PC-3 (cell line): ENCODE measurements at regions not wholly inside any gene's neighbourhood (a gene's known extent, or its start where the extent isn't known, plus 50 kb on each side); places are given as distances from the start of the nearest gene placed in this dataset.

ENCODE experiments used
- ATAC-seq: fragments of 200-7000 bp; cut with Tn5 transposase; 2 replicates; pipeline ENCODE4 v1.9.1; 2020; ENCODE audit warnings: mild to moderate bottlenecking, moderate library complexity
- BruUV-seq: library from RNA; stranded (reverse); fragments of 400-500 nt; replicated peaks from 2 replicates; lab custom pipeline; 2021; lab: Mats Ljungman, UMichigan
- CTCF ChIA-PET: fragments of 300-600 bp; sonication (Branson Sonifier 250); formaldehyde crosslinking; loops from one replicate; lab custom pipeline; 2022; ENCODE audit warnings: antibody characterized with exemption; lab: Charles Lee
- POLR2A ChIA-PET: fragments of 300-600 bp; sonication (Branson Sonifier 250); formaldehyde crosslinking; loops from one replicate; lab custom pipeline; 2022; ENCODE audit warnings: antibody characterized with exemption; ENCODE audit not compliant: unreplicated experiment; lab: Charles Lee
- DNase-seq: peaks from one replicate; pipeline ENCODE4 v3.0.0-alpha.2; 2015
- H2AFZ ChIP-seq: fragments of 300-600 bp; sonication (generic); 2 replicates; pipeline ENCODE4 v1.6.0; 2016; ENCODE audit warnings: antibody characterized with exemption, low read length
- H3F3A ChIP-seq: fragments of 300-600 bp; sonication (generic); one replicate; pipeline ENCODE4 v1.6.0; 2017; ENCODE audit warnings: antibody characterized with exemption, low read length, control low read depth, mild to moderate bottlenecking; ENCODE audit not compliant: unreplicated experiment
- H3K27ac ChIP-seq: fragments of 300-600 bp; sonication (generic); 2 replicates; pipeline ENCODE4 v1.5.1; 2016; ENCODE audit warnings: mild to moderate bottlenecking, low read length
- H3K27me3 ChIP-seq: fragments of 300-600 bp; sonication (generic); 2 replicates; pipeline ENCODE4 v1.6.1; 2016; ENCODE audit warnings: low read length, mixed read lengths
- H3K36me3 ChIP-seq: fragments of 300-600 bp; sonication (generic); 2 replicates; pipeline ENCODE4 v1.6.1; 2016; ENCODE audit warnings: low read depth, mixed run types, low read length, mixed read lengths
- H3K4me1 ChIP-seq: fragments of 300-600 bp; sonication (generic); 2 replicates; pipeline ENCODE4 v1.5.1; 2016; ENCODE audit warnings: low read length; ENCODE audit not compliant: insufficient read depth
- H3K4me2 ChIP-seq: fragments of 300-600 bp; sonication (generic); 2 replicates; pipeline ENCODE4 v1.6.0; 2016; ENCODE audit warnings: low read length
- H3K4me3 ChIP-seq: fragments of 300-600 bp; sonication (generic); 2 replicates; pipeline ENCODE4 v1.5.1; 2016; ENCODE audit warnings: mild to moderate bottlenecking, low read length, mixed read lengths
- H3K79me2 ChIP-seq: fragments of 300-600 bp; sonication (generic); 2 replicates; pipeline ENCODE4 v1.6.1; 2017; ENCODE audit warnings: low read length, mixed read lengths
- H3K9ac ChIP-seq: fragments of 300-600 bp; sonication (generic); 2 replicates; pipeline ENCODE4 v1.6.0; 2016; ENCODE audit warnings: mild to moderate bottlenecking, low read length
- H3K9me2 ChIP-seq: fragments of 300-600 bp; sonication (generic); replicated peaks from 2 replicates; pipeline ENCODE4 v1.6.1; 2016; ENCODE audit warnings: mixed run types, low read length, mixed read lengths
- H3K9me3 ChIP-seq: fragments of 300-600 bp; sonication (generic); 2 replicates; pipeline ENCODE4 v1.6.1; 2016; ENCODE audit warnings: low read length, mixed read lengths
- H4K20me1 ChIP-seq: fragments of 300-600 bp; sonication (generic); 2 replicates; pipeline ENCODE4 v1.6.1; 2016; ENCODE audit warnings: low read length, mixed read lengths
- CTCF ChIP-seq: fragments of 300-600 bp; sonication (generic); conservative IDR thresholded peaks from 2 replicates; pipeline ENCODE4 v1.5.1; 2017; ENCODE audit warnings: antibody characterized with exemption, low read depth, mild to moderate bottlenecking, low read length
- EZH2 ChIP-seq: fragments of 300-600 bp; sonication (generic); IDR thresholded peaks from one replicate; pipeline ENCODE4 v1.6.1; 2017; ENCODE audit warnings: antibody characterized with exemption, mild to moderate bottlenecking, low read length; ENCODE audit not compliant: unreplicated experiment
- EZH2phosphoT487 ChIP-seq: fragments of 300-600 bp; sonication (generic); IDR thresholded peaks from 2 replicates; pipeline ENCODE4 v1.6.1; 2018; ENCODE audit warnings: mild to moderate bottlenecking, antibody characterized with exemption, low read length, borderline replicate concordance
- intact Hi-C: fragments of 100-400 bp; cut with micrococcal nuclease; formaldehyde crosslinking; loops from 2 replicates; pipeline ENCODE4 v1.9.0; 2023

GRCh38 chr21:25493722-25494121, 113.6 kb downstream of the MRPL39 start:
- no peak for ATAC-seq
- TF ChIP-seq EZH2phosphoT487 (no peak), CTCF (no peak), EZH2 (no peak)
- POLR2A ChIA-PET = no interaction called here
- no peaks in the 10 kb centered on the region for H4K20me1 ChIP-seq
- no peak overlapping the region for H3K4me2 ChIP-seq
- no peak overlapping the region for H2AFZ ChIP-seq
- H3K9me2 ChIP-seq = no peaks in the 10 kb centered on the region
- H3K79me2 ChIP-seq = no peaks in the 10 kb centered on the region
- no TSS peak for BruUV-seq
- H3K36me3 ChIP-seq = no peaks in the 10 kb centered on the region
- H3K9me3 ChIP-seq = no peaks in the 10 kb centered on the region
- DNase-seq = no peak
- H3K9ac ChIP-seq = no peak overlapping the region
- H3K27ac ChIP-seq = no peak overlapping the region
- no peaks in the 10 kb centered on the region for H3F3A ChIP-seq
- peaks cover 14% of the 10 kb centered on the region for H3K4me1 ChIP-seq
- CTCF ChIA-PET = no interaction called here
- no peak overlapping the region for H3K4me3 ChIP-seq
- H3K27me3 ChIP-seq = no peaks in the 10 kb centered on the region
- intact Hi-C loops = no loop called here

DNA sequence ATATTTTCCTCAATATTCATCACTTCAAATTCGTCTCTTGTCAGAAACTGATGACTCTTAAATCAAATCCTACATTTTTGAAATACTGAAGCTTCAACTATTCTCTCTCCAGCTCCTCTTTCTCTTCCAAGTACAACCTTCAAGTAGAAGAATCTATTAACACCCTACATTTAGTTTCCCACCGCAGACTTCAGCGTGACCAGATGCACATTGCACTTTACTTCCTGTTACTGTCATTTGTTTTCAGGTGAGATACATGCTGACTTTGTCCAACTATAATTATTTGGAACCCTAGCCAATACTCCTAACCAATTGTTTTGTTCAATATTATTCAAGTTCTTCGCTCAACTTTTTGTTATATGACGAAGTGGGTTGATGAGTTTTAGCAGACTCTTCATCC, 116.0 kb downstream of the MRPL39 start:
- intact Hi-C loops = no loop called here
- H3K27me3 ChIP-seq = no peaks in the 10 kb centered on the region
- no peaks in the 10 kb centered on the region for H3K36me3 ChIP-seq
- no peaks in the 10 kb centered on the region for H3K9me3 ChIP-seq
- no TSS peak for BruUV-seq
- H3K79me2 ChIP-seq = no peaks in the 10 kb centered on the region
- ATAC-seq = no peak; the same call in 1 of the 2 replicates
- H3K9ac ChIP-seq = no peak overlapping the region
- no peak overlapping the region for H2AFZ ChIP-seq
- 0 out of 2 replicates have a peak overlapping the region, but pooled peaks have one; percentile 1 for H3K4me2 ChIP-seq
- CTCF ChIA-PET = no interaction called here
- H3K4me1 ChIP-seq = peaks cover 14% of the 10 kb centered on the region
- H3K9me2 ChIP-seq = no peaks in the 10 kb centered on the region
- H3K27ac ChIP-seq = no peak overlapping the region
- no peak overlapping the region for H3K4me3 ChIP-seq
- H3F3A ChIP-seq = no peaks in the 10 kb centered on the region
- DNase-seq = no peak
- no peaks in the 10 kb centered on the region for H4K20me1 ChIP-seq
- TF ChIP-seq EZH2phosphoT487 = no peak
- no peak for TF ChIP-seq EZH2
- no peak for TF ChIP-seq CTCF
- POLR2A ChIA-PET = no interaction called here

GRCh38 chr21:25490742-25491141, 116.5 kb downstream of the MRPL39 start:
- ChIA-PET POLR2A (no interaction called here), CTCF (no interaction called here)
- no peak overlapping the region for H3K27ac ChIP-seq
- H3K4me2 ChIP-seq = peak overlapping the region; percentile 1; the same call in 1 of the 2 replicates
- ATAC-seq (peak; percentile 85), DNase-seq (peak; percentile 61)
- BruUV-seq = no TSS peak
- no peak overlapping the region for H2AFZ ChIP-seq
- no peaks in the 10 kb centered on the region for H3K27me3 ChIP-seq
- no peak overlapping the region for H3K9ac ChIP-seq
- H3K4me3 ChIP-seq = no peak overlapping the region
- H3K9me3 ChIP-seq = no peaks in the 10 kb centered on the region
- peaks cover 14% of the 10 kb centered on the region for H3K4me1 ChIP-seq
- H3K9me2 ChIP-seq = no peaks in the 10 kb centered on the region
- no peaks in the 10 kb centered on the region for H3K36me3 ChIP-seq
- H3F3A ChIP-seq = no peaks in the 10 kb centered on the region
- no peak for TF ChIP-seq EZH2
- TF ChIP-seq CTCF = no peak
- no peak for TF ChIP-seq EZH2phosphoT487
- H3K79me2 ChIP-seq = no peaks in the 10 kb centered on the region
- intact Hi-C loops = no loop called here
- H4K20me1 ChIP-seq = no peaks in the 10 kb centered on the region
